A673 (cell line): ENCODE measurements at regions not wholly inside any gene's neighbourhood (a gene's known extent, or its start where the extent isn't known, plus 50 kb on each side); places are given as distances from the start of the nearest gene placed in this dataset.

Experiments used
- BruUV-seq: library from RNA; stranded (reverse); fragments of 400-500 nt; replicated peaks from 2 replicates; lab custom pipeline; 2021; lab: Mats Ljungman, UMichigan
- CTCF ChIA-PET: fragments of 300-600 bp; sonication (Branson Sonifier 250); formaldehyde crosslinking; loops from one replicate; lab custom pipeline; 2022; ENCODE audit warnings: antibody characterized with exemption; lab: Charles Lee
- POLR2A ChIA-PET: fragments of 300-600 bp; sonication (Branson Sonifier 250); formaldehyde crosslinking; loops from one replicate; lab custom pipeline; 2022; ENCODE audit warnings: antibody characterized with exemption; ENCODE audit not compliant: low non-redundant PET; lab: Charles Lee
- DNase-seq: peaks from one replicate; pipeline ENCODE4 v3.0.0-alpha.2; 2015; ENCODE audit warnings: low spot score
- H3K27ac ChIP-seq: fragments of 200-600 bp; sonication (generic); 2 replicates; pipeline ENCODE4 v1.5.1; 2016; ENCODE audit warnings: mixed run types, low read depth, mild to moderate bottlenecking, mixed read lengths, antibody characterized with exemption, low read length; ENCODE audit not compliant: poor library complexity, severe bottlenecking
- H3K27me3 ChIP-seq: fragments of 200-600 bp; sonication (generic); replicated peaks from 2 replicates; pipeline ENCODE4 v1.6.1; 2017; ENCODE audit warnings: mixed run types, low read depth, mild to moderate bottlenecking, mixed read lengths, antibody characterized with exemption, low read length; ENCODE audit not compliant: insufficient read depth, poor library complexity
- H3K36me3 ChIP-seq: fragments of 200-600 bp; sonication (generic); 2 replicates; pipeline ENCODE4 v1.6.1; 2016; ENCODE audit warnings: mixed run types, mild to moderate bottlenecking, mixed read lengths, antibody characterized with exemption, low read length; ENCODE audit not compliant: insufficient read depth, poor library complexity, severe bottlenecking
- H3K4me1 ChIP-seq: fragments of 200-600 bp; sonication (generic); 2 replicates; pipeline ENCODE4 v1.6.1; 2017; ENCODE audit warnings: mixed run types, mild to moderate bottlenecking, mixed read lengths, antibody characterized with exemption, low read length; ENCODE audit not compliant: insufficient read depth, poor library complexity, severe bottlenecking
- H3K4me3 ChIP-seq: fragments of 200-600 bp; sonication (generic); 2 replicates; pipeline ENCODE4 v1.5.1; 2016; ENCODE audit warnings: low read depth, mixed run types, mild to moderate bottlenecking, mixed read lengths, low read length; ENCODE audit not compliant: poor library complexity, severe bottlenecking
- H3K9me3 ChIP-seq: fragments of 200-600 bp; sonication (generic); 2 replicates; pipeline ENCODE4 v1.6.1; 2016; ENCODE audit warnings: mixed run types, low read depth, mild to moderate bottlenecking, mixed read lengths, antibody characterized with exemption, low read length; ENCODE audit not compliant: poor library complexity, severe bottlenecking
- EZH2 ChIP-seq: fragments of 200-600 bp; sonication (generic); IDR thresholded peaks from 2 replicates; pipeline ENCODE4 v1.6.1; 2017; ENCODE audit warnings: borderline replicate concordance, low read depth, mild to moderate bottlenecking, mixed read lengths, antibody characterized with exemption, low read length; ENCODE audit not compliant: poor library complexity, severe bottlenecking
- intact Hi-C: fragments of 100-400 bp; cut with micrococcal nuclease; formaldehyde crosslinking; loops from one replicate; pipeline ENCODE4 v1.10.0; 2022; ENCODE audit not compliant: unreplicated experiment
- TF ChIP-seq, protein P1 (sequence below): fragments of 300-800, 200-600 bp; sonication (generic); conservative IDR thresholded peaks from 2 replicates; pipeline ENCODE4 v1.5.1; 2017; ENCODE audit warnings: low read depth, mild to moderate bottlenecking, antibody characterized with exemption, low read length, moderate library complexity, mixed read lengths

DNA sequence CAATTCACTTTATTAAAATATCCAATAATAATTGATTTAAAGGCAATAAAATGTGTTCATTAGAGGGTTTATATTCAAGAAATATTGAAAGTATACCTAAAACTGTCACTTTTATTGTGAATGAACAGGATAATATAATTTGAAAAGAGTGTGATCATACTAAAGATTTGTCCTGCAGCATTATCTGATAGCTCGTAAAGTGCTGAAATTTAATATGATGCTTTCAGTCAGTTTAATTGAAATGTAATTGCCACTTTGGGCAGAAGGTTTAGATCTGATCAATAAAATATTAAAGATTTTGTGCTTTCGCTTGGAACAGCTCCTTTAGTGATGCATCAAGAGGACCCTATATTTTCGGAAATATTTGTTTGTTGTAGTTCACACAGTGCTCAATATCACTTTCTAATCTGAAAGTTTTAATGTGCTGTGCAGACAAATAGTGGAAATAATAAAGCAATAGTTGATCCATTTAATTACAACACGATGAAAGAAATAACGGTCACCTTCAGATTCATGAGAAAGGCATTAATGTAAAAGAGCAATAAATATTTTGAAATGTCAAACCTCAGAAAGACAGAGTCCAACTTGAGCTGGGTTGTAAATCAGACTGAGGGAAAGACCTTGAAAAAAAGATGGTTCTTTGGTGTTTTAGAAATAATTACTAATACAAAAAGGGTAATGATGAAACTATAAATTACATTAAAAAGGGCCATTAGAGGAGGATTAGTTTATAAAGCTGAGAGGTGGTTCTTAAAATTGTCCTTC lies 129.7 kb upstream of the MEIS2 start:
- no peak overlapping the region for H3K27ac ChIP-seq
- DNase-seq: no peak
- ChIA-PET CTCF (no interaction called here), POLR2A (no interaction called here)
- H3K9me3 ChIP-seq: no peaks in the 10 kb centered on the region
- H3K4me3 ChIP-seq: no peak overlapping the region
- H3K4me1 ChIP-seq: no peaks in the 10 kb centered on the region
- H3K27me3 ChIP-seq: no peaks in the 10 kb centered on the region
- intact Hi-C loops: no loop called here
- no peak for TF ChIP-seq EZH2
- TF ChIP-seq, protein P1, sequence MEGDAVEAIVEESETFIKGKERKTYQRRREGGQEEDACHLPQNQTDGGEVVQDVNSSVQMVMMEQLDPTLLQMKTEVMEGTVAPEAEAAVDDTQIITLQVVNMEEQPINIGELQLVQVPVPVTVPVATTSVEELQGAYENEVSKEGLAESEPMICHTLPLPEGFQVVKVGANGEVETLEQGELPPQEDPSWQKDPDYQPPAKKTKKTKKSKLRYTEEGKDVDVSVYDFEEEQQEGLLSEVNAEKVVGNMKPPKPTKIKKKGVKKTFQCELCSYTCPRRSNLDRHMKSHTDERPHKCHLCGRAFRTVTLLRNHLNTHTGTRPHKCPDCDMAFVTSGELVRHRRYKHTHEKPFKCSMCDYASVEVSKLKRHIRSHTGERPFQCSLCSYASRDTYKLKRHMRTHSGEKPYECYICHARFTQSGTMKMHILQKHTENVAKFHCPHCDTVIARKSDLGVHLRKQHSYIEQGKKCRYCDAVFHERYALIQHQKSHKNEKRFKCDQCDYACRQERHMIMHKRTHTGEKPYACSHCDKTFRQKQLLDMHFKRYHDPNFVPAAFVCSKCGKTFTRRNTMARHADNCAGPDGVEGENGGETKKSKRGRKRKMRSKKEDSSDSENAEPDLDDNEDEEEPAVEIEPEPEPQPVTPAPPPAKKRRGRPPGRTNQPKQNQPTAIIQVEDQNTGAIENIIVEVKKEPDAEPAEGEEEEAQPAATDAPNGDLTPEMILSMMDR: no peak
- H3K36me3 ChIP-seq: no peaks in the 10 kb centered on the region
- no TSS peak for BruUV-seq

DNA sequence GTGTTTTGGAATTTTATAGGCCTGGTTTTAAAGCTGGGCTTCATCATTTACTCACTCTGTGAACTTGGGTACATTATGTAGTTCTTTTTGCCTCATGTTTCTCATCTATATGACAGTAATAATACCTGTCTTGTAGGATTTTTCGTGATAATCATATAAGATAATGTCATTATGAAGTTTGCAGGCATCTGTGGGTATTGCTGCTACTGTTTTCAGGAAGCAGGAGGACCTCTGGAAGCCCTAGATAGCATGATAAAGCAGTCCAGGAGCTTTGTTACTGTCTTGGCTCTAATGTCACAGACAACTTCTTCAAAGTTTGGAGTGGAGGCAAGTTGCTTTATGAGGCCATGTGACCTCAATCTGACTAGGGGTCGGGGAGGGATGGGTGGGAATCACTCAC lies 145.0 kb upstream of the MEIS2 start:
- Histone ChIP-seq H3K27me3 (no peaks in the 10 kb centered on the region), H3K36me3 (no peaks in the 10 kb centered on the region), H3K4me3 (no peak overlapping the region), H3K4me1 (no peaks in the 10 kb centered on the region), H3K9me3 (no peaks in the 10 kb centered on the region), H3K27ac (no peak overlapping the region)
- BruUV-seq: no TSS peak
- ChIA-PET POLR2A (no interaction called here), CTCF (no interaction called here)
- TF ChIP-seq, protein P1: no peak
- no peak for TF ChIP-seq EZH2
- no peak for DNase-seq
- intact Hi-C loops: no loop called here

DNA sequence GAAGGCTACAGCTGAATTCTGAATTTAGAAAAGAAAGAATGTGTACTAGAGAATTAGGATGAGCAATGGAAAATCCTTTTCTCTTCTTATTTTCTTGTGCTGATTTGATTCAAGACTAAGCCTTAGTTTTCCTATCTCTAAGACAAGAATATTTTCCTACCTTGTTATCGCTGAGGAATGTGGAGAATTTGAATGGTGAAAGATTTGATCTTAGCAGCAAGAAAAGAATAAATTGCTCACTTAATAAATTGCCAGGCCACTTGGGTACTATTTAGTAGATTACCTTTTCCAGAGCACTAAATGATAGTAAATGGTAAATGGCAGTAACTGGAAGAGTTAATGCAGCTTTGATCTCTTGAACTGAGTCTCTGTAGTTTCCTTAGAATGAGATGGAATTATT lies 145.7 kb upstream of the MEIS2 start:
- intact Hi-C loops: no loop called here
- Histone ChIP-seq H3K27ac (no peak overlapping the region), H3K27me3 (no peaks in the 10 kb centered on the region), H3K4me1 (no peaks in the 10 kb centered on the region), H3K36me3 (no peaks in the 10 kb centered on the region), H3K4me3 (no peak overlapping the region), H3K9me3 (no peaks in the 10 kb centered on the region)
- ChIA-PET POLR2A (no interaction called here), CTCF (interaction anchor here (0.6 kb wide), 1 partner anchor 635 kb away, joined by 3 read pairs; no protein-coding TSS in a partner anchor)
- BruUV-seq: no TSS peak
- TF ChIP-seq, protein P1: no peak
- no peak for TF ChIP-seq EZH2
- DNase-seq: no peak
